GM12891 (cell line): ENCODE measurements at regions not wholly inside any gene's neighbourhood (a gene's known extent, or its start where the extent isn't known, plus 50 kb on each side); places are given as distances from the start of the nearest gene placed in this dataset.

ENCODE experiments used
- POLR2A ChIP-seq: IDR thresholded peaks from 2 replicates; pipeline ENCODE4 v1.6.1; 2011; ENCODE audit warnings: low read depth, low read length, control low read depth
- POLR2AphosphoS5 ChIP-seq: IDR thresholded peaks from 2 replicates; pipeline ENCODE4 v1.6.1; 2011; ENCODE audit warnings: low read depth, low read length, control low read depth
- SPI1 ChIP-seq: IDR thresholded peaks from 2 replicates; pipeline ENCODE4 v1.6.1; 2011; ENCODE audit warnings: low read depth, low read length, control low read depth
- TAF1 ChIP-seq: IDR thresholded peaks from 2 replicates; pipeline ENCODE4 v1.6.1; 2011; ENCODE audit warnings: low read depth, low read length, control low read depth

GRCh38 chr7:117995850-117996650, 122.8 kb upstream of the CTTNBP2 start:
- TF ChIP-seq POLR2A (no peak), POLR2AphosphoS5 (no peak), TAF1 (no peak), SPI1 (no peak)
